HCT116 (cell line): ENCODE measurements at regions not wholly inside any gene's neighbourhood (a gene's known extent, or its start where the extent isn't known, plus 50 kb on each side); places are given as distances from the start of the nearest gene placed in this dataset.

Source experiments
- ATAC-seq: fragments of 200-7000 bp; cut with Tn5 transposase; 2 replicates; pipeline ENCODE4 v1.9.1; 2020; ENCODE audit warnings: mild to moderate bottlenecking, moderate library complexity
- BruUV-seq: library from RNA; stranded (reverse); fragments of 400-500 nt; replicated peaks from 2 replicates; lab custom pipeline; 2021; lab: Mats Ljungman, UMichigan
- CTCF ChIA-PET: fragments of 300-600 bp; sonication (Branson Sonifier 250); formaldehyde crosslinking; loops from one replicate; lab custom pipeline; 2021; ENCODE audit warnings: antibody characterized with exemption; lab: Charles Lee
- POLR2A ChIA-PET: fragments of 300-600, 350-600 bp; sonication (Branson Sonifier 250); formaldehyde crosslinking; loops from one replicate; lab custom pipeline; 2021; ENCODE audit warnings: antibody characterized with exemption; lab: Charles Lee
- RAD21 ChIA-PET, 2 experiments: fragments of 300-600 bp; sonication (Branson Sonifier 250); formaldehyde crosslinking; loops; one replicate each; lab custom pipeline; 2023; ENCODE audit warnings: low total read pairs in 2 of 2; ENCODE audit not compliant: uncharacterized antibody in 2 of 2, unreplicated experiment in 2 of 2, low non-redundant PET in 1 of 2; lab: Charles Lee
- DNase-seq: peaks from one replicate; pipeline ENCODE4 v3.0.0-alpha.2; 2010; ENCODE audit warnings: low read depth, low spot score
- H2AFZ ChIP-seq: fragments of 200-600 bp; shearing (Covaris generic), sonication (generic); 2 replicates; pipeline ENCODE4 v1.6.1; 2017; ENCODE audit warnings: low read depth, mixed run types, mixed read lengths, antibody characterized with exemption, low read length; ENCODE audit not compliant: poor library complexity, severe bottlenecking
- H3K27ac ChIP-seq: 2 replicates; pipeline ENCODE4 v1.5.1; 2012; ENCODE audit warnings: low read depth, low read length
- H3K27me3 ChIP-seq: fragments of 200-600 bp; sonication (generic); 2 replicates; pipeline ENCODE4 v1.6.1; 2016; ENCODE audit warnings: mixed run types, low read length, mixed read lengths; ENCODE audit not compliant: insufficient read depth
- H3K36me3 ChIP-seq, 2 experiments: fragments of 200-500 bp in 1 of 2; fragments of 200-600 bp in 1 of 2; sonication (Bioruptor generic) in 1 of 2; sonication (generic) in 1 of 2; 2 replicates each; pipeline versions ENCODE4 v1.5.1 to v1.6.1; 2014 to 2016; ENCODE audit warnings: low read length in 2 of 2, inconsistent platforms in 1 of 2, mixed read lengths in 1 of 2, mixed run types in 1 of 2; ENCODE audit not compliant: insufficient read depth in 2 of 2, control insufficient read depth in 1 of 2
- H3K4me1 ChIP-seq, 2 experiments: fragments of 200-600 bp in 1 of 2; sonication (generic) in 1 of 2; 2 replicates each; pipeline versions ENCODE4 v1.5.1 to v1.6.1; 2012 to 2017; ENCODE audit warnings: low read length in 2 of 2, inconsistent platforms in 1 of 2, mild to moderate bottlenecking in 1 of 2, mixed read lengths in 1 of 2, mixed run types in 1 of 2, moderate library complexity in 1 of 2; ENCODE audit not compliant: insufficient read depth in 2 of 2, control insufficient read depth in 1 of 2
- H3K4me2 ChIP-seq: fragments of 200-600 bp; sonication (generic); 2 replicates; pipeline ENCODE4 v1.6.1; 2017; ENCODE audit warnings: mixed run types, low read length, mixed read lengths
- H3K4me3 ChIP-seq, 2 experiments: fragments of 200-600 bp in 1 of 2; sonication (generic) in 1 of 2; replicated peaks in 1 of 2; 2 replicates each; pipeline ENCODE4 v1.5.1; 2011 to 2016; ENCODE audit warnings: low read length in 2 of 2, control low read depth in 1 of 2, low read depth in 1 of 2, mild to moderate bottlenecking in 1 of 2, mixed read lengths in 1 of 2, mixed run types in 1 of 2
- H3K79me2 ChIP-seq: fragments of 200-600 bp; sonication (generic); 2 replicates; pipeline ENCODE4 v1.6.1; 2017; ENCODE audit warnings: mild to moderate bottlenecking, mixed run types, low read length, moderate library complexity, mixed read lengths; ENCODE audit not compliant: insufficient read depth
- H3K9ac ChIP-seq: fragments of 200-600 bp; sonication (generic); 2 replicates; pipeline ENCODE4 v1.6.1; 2016; ENCODE audit warnings: low read length, mixed read lengths
- H3K9me2 ChIP-seq: fragments of 200-600 bp; sonication (generic), shearing (Covaris generic); 2 replicates; pipeline ENCODE4 v1.6.1; 2017; ENCODE audit warnings: mixed run types, mild to moderate bottlenecking, moderate library complexity; ENCODE audit not compliant: insufficient read depth
- H3K9me3 ChIP-seq, 2 experiments: fragments of 200-500 bp in 1 of 2; fragments of 200-600 bp in 1 of 2; sonication (Bioruptor generic) in 1 of 2; sonication (generic) in 1 of 2; 2 replicates each; pipeline ENCODE4 v1.6.1; 2014 to 2017; ENCODE audit warnings: low read length in 2 of 2, mixed read lengths in 2 of 2, inconsistent platforms in 1 of 2, low read depth in 1 of 2, mild to moderate bottlenecking in 1 of 2, mixed run types in 1 of 2, moderate library complexity in 1 of 2; ENCODE audit not compliant: control insufficient read depth in 1 of 2, insufficient read depth in 1 of 2
- H4K20me1 ChIP-seq: fragments of 200-600 bp; sonication (generic), shearing (Covaris generic); 2 replicates; pipeline ENCODE4 v1.6.1; 2017; ENCODE audit warnings: mixed run types, mild to moderate bottlenecking, moderate library complexity; ENCODE audit not compliant: insufficient read depth
- CBX3 ChIP-seq: IDR thresholded peaks from 2 replicates; pipeline ENCODE4 v1.6.1; 2012; ENCODE audit warnings: low read depth
- EGR1 ChIP-seq: IDR thresholded peaks from 2 replicates; pipeline ENCODE4 v1.6.1; 2012; ENCODE audit warnings: low read depth
- ELF1 ChIP-seq: IDR thresholded peaks from 2 replicates; pipeline ENCODE4 v1.6.1; 2012; ENCODE audit warnings: low read depth, borderline replicate concordance
- EZH2 ChIP-seq: fragments of 200-600 bp; sonication (generic); IDR thresholded peaks from 2 replicates; pipeline ENCODE4 v1.6.1; 2017; ENCODE audit warnings: antibody characterized with exemption, mixed run types
- EZH2phosphoT487 ChIP-seq: fragments of 200-600 bp; IDR thresholded peaks from 2 replicates; pipeline ENCODE4 v1.6.1; 2018; ENCODE audit warnings: antibody characterized with exemption, borderline replicate concordance
- JUND ChIP-seq: IDR thresholded peaks from 2 replicates; pipeline ENCODE4 v1.6.1; 2012
- MAX ChIP-seq: IDR thresholded peaks from 2 replicates; pipeline ENCODE4 v1.6.1; 2012
- POLR2A ChIP-seq: IDR thresholded peaks from 2 replicates; pipeline ENCODE4 v1.7.0; 2011; ENCODE audit warnings: borderline replicate concordance; ENCODE audit not compliant: insufficient read depth, insufficient read length; ENCODE audit errors: extremely low read depth
- POLR2AphosphoS5 ChIP-seq: IDR thresholded peaks from 2 replicates; pipeline ENCODE4 v1.6.1; 2011; ENCODE audit warnings: mild to moderate bottlenecking, low read depth, low read length, moderate library complexity
- RAD21 ChIP-seq: IDR thresholded peaks from 2 replicates; pipeline ENCODE4 v1.6.1; 2012; ENCODE audit warnings: low read depth, mild to moderate bottlenecking
- SIN3A ChIP-seq: IDR thresholded peaks from 2 replicates; pipeline ENCODE4 v1.6.1; 2012; ENCODE audit warnings: low read depth
- SP1 ChIP-seq: IDR thresholded peaks from 2 replicates; pipeline ENCODE4 v1.6.1; 2012; ENCODE audit warnings: low read depth
- SRF ChIP-seq: IDR thresholded peaks from 2 replicates; pipeline ENCODE4 v1.6.1; 2012; ENCODE audit warnings: low read depth
- TCF7L2 ChIP-seq: IDR thresholded peaks from 2 replicates; pipeline ENCODE4 v1.7.0; 2011; ENCODE audit warnings: borderline replicate concordance, inconsistent platforms; ENCODE audit not compliant: insufficient read depth, insufficient read length; ENCODE audit errors: extremely low read depth
- YY1 ChIP-seq: IDR thresholded peaks from 2 replicates; pipeline ENCODE4 v1.6.1; 2011; ENCODE audit warnings: low read length, low read depth, moderate library complexity, mild to moderate bottlenecking; ENCODE audit not compliant: insufficient replicate concordance; ENCODE audit errors: extremely low read depth
- ZNF274 ChIP-seq: fragments of 200-500 bp; sonication (Bioruptor generic); IDR thresholded peaks from 2 replicates; pipeline ENCODE4 v1.6.1; 2014; ENCODE audit warnings: mild to moderate bottlenecking, low read depth, low read length, inconsistent platforms
- intact Hi-C: fragments of 100-400 bp; cut with micrococcal nuclease; formaldehyde crosslinking; loops from 2 replicates; pipeline ENCODE4 v1.10.0; 2022
- TF ChIP-seq, protein P1 (sequence below), 3 experiments: fragments of 200-600 bp in 1 of 3; sonication (generic) in 1 of 3; IDR thresholded peaks in 2 of 3; conservative IDR thresholded peaks in 1 of 3; 2 replicates each; pipeline ENCODE4 v1.5.1; 2012 to 2017; ENCODE audit warnings: low read depth in 2 of 3, low read length in 2 of 3, antibody characterized with exemption in 1 of 3, borderline replicate concordance in 1 of 3, control low read depth in 1 of 3, mild to moderate bottlenecking in 1 of 3, mixed read lengths in 1 of 3, mixed run types in 1 of 3, moderate library complexity in 1 of 3; ENCODE audit not compliant: insufficient read depth in 1 of 3

GRCh38 chr3:7915356-7915755 is 586.3 kb upstream of the LMCD1 start:
- H3K9me3 ChIP-seq = no peaks in the 10 kb centered on the region
- ChIA-PET RAD21 (no interaction called here), POLR2A (no interaction called here), CTCF (no interaction called here)
- no peak overlapping the region for H3K4me2 ChIP-seq
- no peak overlapping the region for H3K27ac ChIP-seq
- TF ChIP-seq RAD21 (no peak), POLR2AphosphoS5 (no peak), MAX (no peak), SRF (no peak), SP1 (no peak), ZNF274 (no peak), TCF7L2 (no peak), SIN3A (no peak), ELF1 (no peak), EGR1 (no peak), EZH2 (no peak), CBX3 (no peak), YY1 (no peak), EZH2phosphoT487 (no peak), JUND (no peak), POLR2A (no peak)
- TF ChIP-seq, protein P1, sequence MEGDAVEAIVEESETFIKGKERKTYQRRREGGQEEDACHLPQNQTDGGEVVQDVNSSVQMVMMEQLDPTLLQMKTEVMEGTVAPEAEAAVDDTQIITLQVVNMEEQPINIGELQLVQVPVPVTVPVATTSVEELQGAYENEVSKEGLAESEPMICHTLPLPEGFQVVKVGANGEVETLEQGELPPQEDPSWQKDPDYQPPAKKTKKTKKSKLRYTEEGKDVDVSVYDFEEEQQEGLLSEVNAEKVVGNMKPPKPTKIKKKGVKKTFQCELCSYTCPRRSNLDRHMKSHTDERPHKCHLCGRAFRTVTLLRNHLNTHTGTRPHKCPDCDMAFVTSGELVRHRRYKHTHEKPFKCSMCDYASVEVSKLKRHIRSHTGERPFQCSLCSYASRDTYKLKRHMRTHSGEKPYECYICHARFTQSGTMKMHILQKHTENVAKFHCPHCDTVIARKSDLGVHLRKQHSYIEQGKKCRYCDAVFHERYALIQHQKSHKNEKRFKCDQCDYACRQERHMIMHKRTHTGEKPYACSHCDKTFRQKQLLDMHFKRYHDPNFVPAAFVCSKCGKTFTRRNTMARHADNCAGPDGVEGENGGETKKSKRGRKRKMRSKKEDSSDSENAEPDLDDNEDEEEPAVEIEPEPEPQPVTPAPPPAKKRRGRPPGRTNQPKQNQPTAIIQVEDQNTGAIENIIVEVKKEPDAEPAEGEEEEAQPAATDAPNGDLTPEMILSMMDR (IDR thresholded peaks at IDR 0.05 in 2 of 3, conservative IDR thresholded peaks at IDR 0.05 in 1 of 3; ENCODE audit: borderline replicate concordance in 1 of 3, insufficient read depth in 1 of 3, low read depth in 2 of 3, low read length in 2 of 3) = no peak
- no peaks in the 10 kb centered on the region for H3K4me1 ChIP-seq
- H3K9me2 ChIP-seq = no peaks in the 10 kb centered on the region
- no peaks in the 10 kb centered on the region for H4K20me1 ChIP-seq
- DNase-seq = no peak
- H3K9ac ChIP-seq = no peak overlapping the region
- no peaks in the 10 kb centered on the region for H3K79me2 ChIP-seq
- H3K27me3 ChIP-seq = no peaks in the 10 kb centered on the region
- H3K4me3 ChIP-seq = no peak overlapping the region
- H3K36me3 ChIP-seq = no peaks in the 10 kb centered on the region
- BruUV-seq = no TSS peak
- intact Hi-C loops = no loop called here
- ATAC-seq = no peak
- no peak overlapping the region for H2AFZ ChIP-seq
